ENCODE measurements at regions not wholly inside any gene's neighbourhood (a gene's known extent, or its start where the extent isn't known, plus 50 kb on each side); places are given as distances from the start of the nearest gene placed in this dataset.

GRCh38 chr4:34148322-34148908 lies 2095.9 kb downstream of the ARAP2 start:
- TF ChIP-seq CBX5 (IDR thresholded peaks at IDR 0.05; ENCODE audit: low read depth, low read length) (no peak), EGR1 (IDR thresholded peaks at IDR 0.05; ENCODE audit: borderline replicate concordance, low read depth, low read length) (no peak), CTCF (IDR thresholded peaks at IDR 0.05; ENCODE audit: control extremely low read depth in 1 of 3, insufficient read depth in 1 of 3, low read depth in 1 of 3, low read length in 3 of 3) (no peak), CREB1 (IDR thresholded peaks at IDR 0.05) (no peak), YY1 (IDR thresholded peaks at IDR 0.05; ENCODE audit: low read depth, low read length) (no peak), POLR2A (IDR thresholded peaks at IDR 0.05; ENCODE audit: control extremely low read depth in 1 of 2, low read depth in 2 of 2, low read length in 2 of 2) (no peak), ATF3 (IDR thresholded peaks at IDR 0.05; ENCODE audit: insufficient read depth, low read depth, low read length) (no peak), JUN (IDR thresholded peaks at IDR 0.05; ENCODE audit: low read depth, low read length) (no peak), RAD21 (IDR thresholded peaks at IDR 0.05 in 1 of 2, conservative IDR thresholded peaks at IDR 0.05 in 1 of 2; ENCODE audit: low read depth in 2 of 2, low read length in 2 of 2) (no peak), CHD1 (IDR thresholded peaks at IDR 0.05; ENCODE audit: low read depth, low read length) (no peak), EZH2 (IDR thresholded peaks at IDR 0.05; ENCODE audit: low read depth, low read length, severe bottlenecking) (no peak)
